T-helper 2 cell (primary cell): ENCODE measurements at regions not wholly inside any gene's neighbourhood (a gene's known extent, or its start where the extent isn't known, plus 50 kb on each side); places are given as distances from the start of the nearest gene placed in this dataset.

ENCODE experiments used
- DNase-seq, 5 experiments: peaks; one replicate each; pipeline versions ENCODE4 v3.0.0 to v3.0.0-alpha.2; 2012 to 2022

- peak in 2 of 5 experiments; percentile 10 to 41 for DNase-seq
Measured at GRCh38 chr18:11553098-11553940, 56.1 kb upstream of the SLC35G4 start.

- DNase-seq = no peak
Measured at GRCh38 chr18:11548916-11549551, 60.4 kb upstream of the SLC35G4 start.

- DNase-seq = no peak
Measured at GRCh38 chr18:11548396-11548795, 61.0 kb upstream of the SLC35G4 start.

- DNase-seq = no peak
Measured at GRCh38 chr18:11544060-11544633, 65.2 kb upstream of the SLC35G4 start.

GRCh38 chr18:11541179-11541578 is 68.2 kb upstream of the SLC35G4 start:
- no peak for DNase-seq

- no peak for DNase-seq
Measured at GRCh38 chr18:11533942-11534496, 75.4 kb upstream of the SLC35G4 start.

GRCh38 chr18:11533513-11533890 is 75.9 kb upstream of the SLC35G4 start:
- DNase-seq = no peak

- no peak for DNase-seq
Measured at GRCh38 chr18:11532758-11533512, 76.5 kb upstream of the SLC35G4 start.

GRCh38 chr18:11529081-11529480 is 80.3 kb upstream of the SLC35G4 start:
- DNase-seq = no peak

- no peak for DNase-seq
Measured at GRCh38 chr18:11526675-11527074, 82.7 kb upstream of the SLC35G4 start.

- no peak for DNase-seq
Measured at GRCh38 chr18:11523804-11524203, 85.6 kb upstream of the SLC35G4 start.

- no peak for DNase-seq
Measured at GRCh38 chr18:11522992-11523391, 86.4 kb upstream of the SLC35G4 start.

- DNase-seq = no peak
Measured at GRCh38 chr18:11521853-11522252, 87.5 kb upstream of the SLC35G4 start.

- no peak for DNase-seq
Measured at GRCh38 chr18:11520536-11520935, 88.9 kb upstream of the SLC35G4 start.

GRCh38 chr18:11518788-11519685 is 90.4 kb upstream of the SLC35G4 start:
- peak in 1 of 5 experiments; percentile 50 for DNase-seq

- no peak for DNase-seq
Measured at GRCh38 chr18:11517704-11518103, 91.7 kb upstream of the SLC35G4 start.

- DNase-seq = no peak
Measured at GRCh38 chr18:11516751-11517503, 92.5 kb upstream of the SLC35G4 start.

GRCh38 chr18:11514267-11514666 is 95.1 kb upstream of the SLC35G4 start:
- DNase-seq = no peak

GRCh38 chr18:11512096-11513025 is 97.0 kb upstream of the SLC35G4 start:
- no peak for DNase-seq
